M059J (cell line): ENCODE measurements at regions not wholly inside any gene's neighbourhood (a gene's known extent, or its start where the extent isn't known, plus 50 kb on each side); places are given as distances from the start of the nearest gene placed in this dataset.
"Not testable (repeated sequence)": the region's sequence is repeated elsewhere in the genome, so short reads cannot be mapped to it uniquely, and the experiment has no call there.

Source experiments
- DNase-seq: peaks from one replicate; pipeline ENCODE4 v3.0.0-alpha.2; 2012; ENCODE audit warnings: low read depth

DNA sequence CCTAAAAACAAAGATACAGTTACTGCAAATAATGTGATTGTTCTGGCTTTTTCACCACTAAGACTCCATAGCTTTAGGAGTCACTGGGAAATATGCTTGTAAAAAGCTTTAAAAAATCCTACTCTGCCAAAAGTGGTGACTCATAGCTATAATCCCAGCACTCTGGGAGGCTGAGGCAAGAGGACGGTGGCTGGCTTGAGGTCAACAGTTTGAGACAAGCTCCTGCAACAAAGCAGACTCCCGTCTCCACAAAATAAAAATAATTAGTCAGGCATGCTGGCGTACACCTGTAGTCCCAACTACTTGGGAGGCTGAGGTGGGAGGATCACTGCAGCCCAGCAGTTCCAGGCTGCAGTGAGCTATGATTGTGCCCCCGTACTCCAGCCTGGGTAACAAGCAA, 406.4 kb downstream of the HTR1A start:
- DNase-seq = peak; percentile 47

DNA sequence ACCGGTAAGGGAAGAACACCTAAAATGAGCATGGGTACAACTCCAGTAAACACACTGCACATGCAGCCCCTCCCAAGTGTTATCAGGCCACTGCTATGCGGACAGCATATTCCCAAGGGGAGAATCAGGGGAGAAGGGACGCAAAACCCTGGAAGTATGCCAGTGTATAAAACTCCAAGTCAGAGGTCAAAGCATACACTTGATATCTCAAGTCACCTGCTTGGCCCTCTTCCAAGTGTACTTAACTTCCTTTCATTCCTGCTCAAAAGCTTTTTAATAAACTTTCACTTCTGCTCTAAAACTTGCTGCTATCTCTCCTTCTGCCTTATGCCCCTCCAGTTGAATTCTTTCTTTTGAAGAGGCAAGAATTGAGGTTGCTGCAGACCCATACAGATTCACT, 408.1 kb downstream of the HTR1A start:
- DNase-seq = no peak

DNA sequence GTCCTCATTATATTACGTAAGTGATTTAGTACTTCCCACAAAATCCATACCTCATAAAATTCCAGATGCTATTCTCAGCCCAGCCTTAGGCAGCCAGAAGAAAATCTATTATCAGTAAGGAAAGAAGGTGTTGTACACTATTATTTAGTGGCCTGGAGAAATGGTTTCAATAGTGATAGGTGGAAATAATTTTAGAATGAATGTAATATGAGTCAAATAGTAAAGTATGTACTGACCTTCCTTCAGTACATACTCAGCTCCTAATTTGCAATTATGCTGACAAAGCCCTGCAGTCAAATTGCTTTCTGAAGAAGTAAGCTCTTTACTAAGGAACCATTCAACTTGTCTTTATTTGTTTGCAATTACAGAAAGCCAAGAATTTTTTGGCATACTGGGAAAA, 409.2 kb downstream of the HTR1A start:
- DNase-seq = no peak

DNA sequence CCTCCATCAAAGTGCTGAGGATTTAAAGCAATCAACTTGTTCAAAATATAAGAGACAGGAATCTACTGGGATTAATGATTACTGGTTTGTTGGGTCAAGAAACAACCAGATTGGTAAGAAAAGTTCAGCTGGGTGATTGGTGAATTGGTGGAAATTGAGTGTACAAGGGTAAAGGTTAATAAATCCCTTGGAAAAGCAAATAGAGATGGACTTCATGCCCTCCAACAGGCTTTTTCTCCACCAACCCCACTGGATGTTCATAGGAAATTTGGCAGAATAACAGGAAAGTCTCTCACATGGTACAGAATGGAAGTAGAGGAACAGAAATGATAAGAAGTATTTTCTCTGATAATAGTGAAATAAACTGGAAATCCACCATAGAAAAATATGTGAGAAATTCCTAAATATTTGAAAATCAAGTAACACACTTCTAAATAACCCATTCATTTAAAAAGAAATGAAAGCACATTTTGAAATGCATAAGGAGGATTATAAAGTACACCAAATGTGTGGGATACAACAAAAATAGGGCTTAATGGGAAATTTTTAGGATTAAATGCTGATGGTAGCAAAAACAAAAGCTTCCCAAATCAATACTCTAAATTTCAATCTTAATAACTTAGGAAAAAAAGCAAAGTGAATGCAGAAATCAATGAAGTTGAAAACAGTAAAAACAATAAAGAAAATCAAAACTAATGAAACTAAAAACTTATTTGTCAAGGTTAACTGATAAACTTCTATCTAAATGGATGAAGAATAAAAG, 426.2 kb downstream of the HTR1A start:
- DNase-seq = no peak

DNA sequence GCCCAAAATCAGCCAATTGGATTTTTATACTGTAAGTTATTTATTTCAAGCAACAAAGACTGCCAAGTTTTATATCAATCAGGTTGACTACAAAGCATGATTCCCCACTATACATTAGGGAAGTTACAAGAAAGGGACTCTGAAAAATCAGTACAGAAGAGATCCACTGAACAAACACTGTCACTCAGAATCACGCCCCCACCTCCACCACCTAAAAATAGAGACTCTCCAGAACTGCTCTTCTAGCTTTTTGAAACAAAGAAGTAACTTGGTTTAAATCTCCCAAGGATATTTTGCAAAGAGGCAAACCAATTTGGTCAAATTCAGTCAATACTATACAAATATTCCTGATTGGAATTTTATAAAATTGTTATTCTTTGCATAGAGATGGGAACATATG, 438.0 kb downstream of the HTR1A start:
- no peak for DNase-seq

DNA sequence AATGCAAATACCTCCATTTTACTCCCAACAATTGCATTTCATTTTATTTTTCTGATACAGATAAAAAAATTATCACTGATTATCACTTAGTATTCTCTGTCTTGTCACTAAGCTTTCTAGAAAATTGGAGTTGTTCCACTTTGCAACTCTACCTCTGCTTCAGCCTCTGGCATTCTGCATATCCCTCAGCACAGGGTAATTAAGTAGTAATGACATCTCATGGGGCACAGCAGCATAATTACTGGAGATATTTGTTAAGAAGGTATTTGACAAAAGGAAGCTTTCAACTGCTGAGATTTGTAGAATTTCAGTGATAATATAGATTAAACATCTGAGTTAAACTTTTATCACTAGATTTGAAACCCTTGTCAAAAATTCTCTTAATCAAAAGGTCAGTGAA, 446.2 kb downstream of the HTR1A start:
- DNase-seq = no peak

DNA sequence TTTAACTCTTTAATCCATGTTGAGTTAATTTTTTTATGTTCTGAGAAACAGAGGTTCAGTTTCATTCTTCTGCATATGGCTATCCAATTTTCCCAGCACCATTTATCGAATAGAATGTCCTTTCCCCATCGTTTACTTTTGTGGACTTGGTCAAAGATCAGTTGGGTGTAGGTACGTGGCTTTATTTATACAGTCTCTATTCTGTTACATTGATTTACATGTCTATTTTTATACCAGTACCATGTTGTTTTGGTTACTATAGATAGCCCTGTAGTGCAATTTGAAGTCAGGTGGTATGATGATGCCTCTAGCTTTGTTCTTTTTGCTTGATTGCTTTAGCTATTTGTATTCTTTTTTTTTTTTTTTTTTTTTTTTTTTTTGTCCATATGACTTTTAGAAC, 462.0 kb downstream of the HTR1A start:
- DNase-seq = no peak

DNA sequence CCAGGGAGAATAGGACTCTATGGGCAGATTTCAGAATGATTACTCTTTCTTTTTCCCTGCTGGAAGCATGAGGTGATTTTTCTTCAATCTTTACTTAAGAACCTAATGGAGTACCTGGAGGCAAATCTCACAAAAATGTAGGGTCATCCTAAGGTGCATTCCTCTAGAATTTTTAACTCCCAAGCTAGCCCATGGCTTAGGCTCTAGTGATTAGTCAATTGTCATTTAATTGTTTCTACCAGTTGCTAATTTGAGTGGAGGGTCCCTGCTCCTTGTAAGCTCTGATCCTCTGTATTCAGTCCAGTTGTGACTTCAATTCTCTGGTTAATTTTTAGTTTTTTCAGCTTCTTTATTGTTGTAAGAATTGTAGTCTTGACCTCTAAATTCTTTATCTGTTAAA, 467.0 kb downstream of the HTR1A start:
- DNase-seq = no peak

DNA sequence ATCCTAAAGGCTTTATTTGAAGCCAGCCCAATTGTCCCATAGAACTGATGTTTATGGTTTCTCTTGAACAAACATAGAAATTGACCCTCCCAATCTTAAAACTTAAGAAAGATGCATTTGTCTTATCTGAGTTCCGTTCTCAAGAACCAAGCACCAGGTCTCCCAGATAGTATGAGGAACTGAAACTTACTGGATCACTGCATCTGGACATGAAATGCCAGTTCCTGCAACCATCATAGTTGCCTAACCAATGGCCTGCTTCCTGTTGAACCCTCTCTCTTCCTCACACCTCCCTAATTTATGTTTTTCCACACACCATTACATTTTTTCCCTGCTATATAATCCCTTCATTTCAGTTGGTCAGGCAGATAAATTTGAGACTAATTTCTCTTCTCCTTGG, 478.9 kb downstream of the HTR1A start:
- no peak for DNase-seq

DNA sequence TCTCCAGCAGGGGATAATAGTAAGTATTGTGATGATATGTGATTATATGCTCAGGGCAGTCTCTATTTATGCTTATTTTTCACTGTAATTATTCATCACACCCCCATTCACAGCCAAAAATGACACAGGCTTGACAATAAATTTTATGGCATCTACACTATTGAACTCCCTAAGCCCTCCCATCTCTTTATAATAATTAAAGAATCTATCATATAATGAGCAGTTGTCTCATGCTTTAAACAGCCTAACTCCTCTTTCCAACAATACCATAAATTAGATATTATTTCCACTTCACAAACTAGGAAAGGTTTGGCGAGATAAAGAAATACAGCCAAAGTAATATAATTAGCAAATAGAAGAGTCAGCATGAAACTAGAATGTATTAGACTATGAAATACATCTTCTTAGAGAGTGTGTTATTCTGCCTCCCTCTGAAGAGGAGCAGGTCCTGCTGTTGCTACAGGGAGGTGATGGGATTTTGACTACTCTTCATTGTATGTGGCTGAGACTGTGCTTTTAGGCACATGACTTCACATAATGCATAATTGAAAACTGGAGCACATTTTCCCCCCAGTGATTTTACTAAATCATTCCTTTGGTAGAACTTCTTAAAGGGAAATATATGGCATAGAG, 488.8 kb downstream of the HTR1A start:
- DNase-seq = no peak

DNA sequence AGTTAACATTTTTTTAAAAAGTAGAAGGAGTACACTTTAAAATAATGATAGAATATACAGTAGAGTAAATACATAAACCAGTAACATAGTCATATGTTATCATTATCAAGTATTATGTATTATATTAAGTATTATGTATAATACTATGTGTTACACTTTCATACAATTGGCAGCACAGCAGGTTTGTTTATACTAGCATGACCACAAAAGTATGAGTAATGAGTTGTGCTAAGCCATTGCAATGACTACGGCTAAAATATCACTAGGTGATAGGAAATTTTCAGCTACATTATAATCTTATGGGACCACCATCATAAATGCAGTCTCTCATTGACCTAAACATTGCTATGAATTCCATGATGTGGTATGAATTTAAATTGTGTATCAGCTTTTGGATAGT, 506.0 kb downstream of the HTR1A start:
- DNase-seq = peak; percentile 9

DNA sequence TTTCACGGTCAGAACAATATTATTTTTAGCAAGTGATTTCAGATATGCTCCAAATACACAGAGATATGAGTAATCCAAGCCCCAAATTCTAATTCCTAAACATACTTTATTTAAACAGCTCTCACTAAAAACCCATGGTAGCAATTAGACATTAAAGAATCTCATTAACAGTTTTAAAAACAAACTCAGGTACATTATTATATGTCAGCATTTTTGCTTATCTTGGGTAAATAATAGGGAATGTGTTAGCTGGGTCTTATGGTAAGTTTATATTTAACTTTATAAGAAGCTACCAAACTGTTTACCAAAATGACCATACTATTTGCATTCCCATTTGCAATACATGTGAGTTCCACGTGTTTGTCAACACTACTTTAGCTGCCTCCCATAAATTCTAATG, 511.1 kb downstream of the HTR1A start:
- no peak for DNase-seq

DNA sequence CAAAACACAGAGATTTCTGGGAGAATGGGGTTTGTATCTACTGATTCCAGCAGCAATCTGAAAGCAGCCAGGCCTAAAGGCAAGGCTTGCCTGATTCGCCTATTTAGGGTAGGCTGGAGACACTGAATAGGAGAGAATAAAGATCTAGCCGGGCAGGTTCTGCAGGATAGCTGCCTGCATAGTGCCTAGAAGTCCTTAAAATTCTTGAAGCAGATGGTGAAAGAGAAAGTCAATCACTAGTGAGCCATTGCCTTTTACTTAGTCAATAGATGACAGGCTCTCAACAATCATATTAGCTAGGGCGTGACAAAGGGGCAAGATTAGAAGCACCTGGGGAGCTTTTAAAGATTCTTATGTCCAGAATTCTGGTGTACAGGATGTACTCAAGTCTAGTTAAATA, 522.7 kb downstream of the HTR1A start:
- no peak for DNase-seq

DNA sequence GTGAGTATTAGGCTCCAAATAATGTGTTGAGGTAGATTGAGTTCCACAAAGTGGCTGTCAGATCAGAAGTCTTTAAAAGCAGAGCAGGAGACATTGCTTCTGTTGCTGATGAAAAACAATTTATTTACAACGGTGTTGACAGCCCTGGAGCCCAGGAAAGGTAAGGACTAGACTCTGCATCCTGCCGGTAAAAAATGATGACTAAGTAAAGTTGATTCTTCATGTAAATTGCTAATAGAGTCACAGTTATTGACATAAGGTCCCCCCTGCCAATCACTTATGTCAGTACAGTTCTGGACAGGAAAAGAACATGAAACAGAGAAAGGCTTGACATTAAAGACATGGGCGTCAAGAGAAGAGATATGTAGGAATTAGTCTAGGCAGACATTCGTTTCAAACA, 552.5 kb downstream of the HTR1A start:
- DNase-seq = no peak

DNA sequence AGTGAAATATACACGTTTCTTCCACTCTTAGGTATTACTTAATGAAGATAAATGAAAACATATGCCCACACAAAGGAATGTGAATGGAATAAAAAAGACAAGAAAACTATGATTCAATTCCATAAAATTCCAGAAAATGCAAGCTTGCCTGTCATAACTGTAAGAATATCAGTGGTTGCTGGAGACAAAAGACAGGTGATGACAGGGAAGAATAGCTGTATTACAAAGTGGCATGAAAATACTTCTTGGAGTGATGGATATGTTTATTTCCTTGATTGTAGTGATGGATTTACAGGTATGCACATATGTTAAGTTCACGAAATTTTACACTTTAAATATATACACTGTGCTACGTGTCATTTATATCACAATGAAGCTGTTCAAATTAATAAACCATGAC, 553.3 kb downstream of the HTR1A start:
- no peak for DNase-seq

DNA sequence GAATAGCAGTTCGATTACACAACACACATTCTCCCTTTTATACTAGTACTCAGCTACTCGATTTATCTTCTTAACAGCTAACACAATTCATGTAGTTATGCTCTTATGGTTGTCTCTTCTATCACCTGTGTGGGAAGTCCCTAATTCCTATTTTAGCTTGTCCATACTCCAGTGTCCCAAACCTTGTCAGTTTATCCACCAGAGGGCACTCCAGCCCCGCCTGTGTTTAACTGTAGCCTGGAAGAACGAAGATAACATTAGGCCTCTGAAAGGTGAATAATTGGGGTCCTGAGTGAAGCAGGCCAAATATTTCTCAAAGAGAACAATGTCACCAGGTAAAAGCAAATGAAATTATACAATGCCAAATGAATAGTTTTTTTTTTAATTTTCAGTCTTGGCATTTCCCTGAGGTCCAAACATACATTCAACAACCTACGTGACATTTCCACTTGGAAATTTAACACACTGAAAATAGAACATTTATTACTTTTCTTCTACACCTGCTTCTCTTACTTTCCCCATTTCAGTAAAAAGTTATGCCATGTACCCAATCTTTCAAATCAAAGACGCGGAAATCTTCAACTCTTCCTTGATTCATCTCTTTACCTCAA, 560.7 kb downstream of the HTR1A start:
- DNase-seq = peak; percentile 23

DNA sequence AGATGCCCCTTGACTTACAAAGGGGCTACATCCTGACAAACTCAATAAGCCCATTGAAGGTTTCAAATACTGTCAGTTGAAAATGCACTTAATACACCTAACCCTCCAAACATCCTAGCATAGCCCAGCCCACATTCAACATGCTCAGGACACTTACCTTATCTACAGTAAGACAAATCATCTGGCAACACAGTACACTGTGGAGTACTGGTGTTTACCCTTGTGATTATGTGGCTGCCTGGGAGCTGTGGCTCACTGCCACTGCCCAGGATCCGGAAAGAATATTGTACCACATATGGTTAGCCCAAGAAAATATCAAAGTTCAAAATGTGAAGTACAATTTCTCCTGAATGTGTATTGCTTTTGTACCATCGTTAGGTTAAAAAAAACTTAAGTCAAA, 562.2 kb downstream of the HTR1A start:
- no peak for DNase-seq

DNA sequence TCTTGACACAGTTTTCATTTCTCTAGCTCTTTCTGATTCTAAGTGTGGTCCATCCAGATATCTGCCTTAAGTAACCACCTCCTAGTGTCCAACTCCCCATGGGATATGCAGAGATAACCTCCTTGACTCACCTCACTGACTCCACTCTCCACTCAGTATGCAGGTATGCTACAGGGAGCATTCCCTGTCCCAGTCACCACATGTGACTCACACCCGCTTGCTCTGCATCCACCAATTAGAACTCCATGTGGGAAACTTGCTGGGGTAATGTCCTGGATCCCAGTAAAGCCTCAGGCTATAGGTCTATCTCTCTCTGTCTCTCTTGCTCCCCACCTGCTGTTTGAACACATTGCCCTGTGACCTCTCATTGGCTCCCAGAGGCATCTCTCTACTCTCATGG, 563.9 kb downstream of the HTR1A start:
- DNase-seq = peak; percentile 7

DNA sequence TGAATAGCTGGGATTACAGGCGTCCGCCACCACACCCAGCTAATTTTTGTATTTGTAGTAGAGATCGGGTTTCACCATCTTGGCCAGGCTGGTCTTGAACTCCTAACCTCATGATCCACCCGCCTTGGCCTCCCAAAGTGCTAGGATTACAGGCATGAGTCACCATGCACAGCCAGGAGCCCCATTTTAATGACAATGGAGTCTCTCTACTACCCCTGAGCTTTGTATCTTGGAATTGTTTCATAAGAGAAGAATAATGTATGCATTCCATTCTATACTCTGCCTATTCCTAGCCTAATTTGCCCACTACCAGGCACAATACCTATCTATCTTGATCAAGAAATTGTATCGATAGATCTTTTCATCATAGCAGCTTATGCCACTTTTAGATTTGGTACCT, 574.1 kb downstream of the HTR1A start:
- not testable (repeated sequence) for DNase-seq

DNA sequence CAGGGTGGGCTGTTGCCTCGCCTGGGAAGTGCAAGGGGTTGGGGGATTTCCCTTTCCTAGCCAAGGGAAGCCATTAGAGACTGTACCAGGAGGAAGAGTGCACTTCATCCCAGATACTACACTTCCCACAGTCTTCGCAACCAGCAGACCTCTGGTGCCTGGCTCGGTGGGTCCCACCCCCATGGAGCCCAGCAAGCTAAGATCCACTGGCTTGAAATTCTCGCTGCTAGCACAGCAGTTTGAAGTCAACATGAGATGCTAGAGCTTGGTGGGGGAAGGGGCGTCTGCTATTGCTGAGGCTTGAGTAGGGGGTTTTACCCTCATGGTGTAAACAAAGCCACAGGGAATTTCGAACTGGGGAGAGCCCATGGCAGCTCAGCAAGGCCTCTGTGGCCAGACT, 586.4 kb downstream of the HTR1A start:
- no peak for DNase-seq

DNA sequence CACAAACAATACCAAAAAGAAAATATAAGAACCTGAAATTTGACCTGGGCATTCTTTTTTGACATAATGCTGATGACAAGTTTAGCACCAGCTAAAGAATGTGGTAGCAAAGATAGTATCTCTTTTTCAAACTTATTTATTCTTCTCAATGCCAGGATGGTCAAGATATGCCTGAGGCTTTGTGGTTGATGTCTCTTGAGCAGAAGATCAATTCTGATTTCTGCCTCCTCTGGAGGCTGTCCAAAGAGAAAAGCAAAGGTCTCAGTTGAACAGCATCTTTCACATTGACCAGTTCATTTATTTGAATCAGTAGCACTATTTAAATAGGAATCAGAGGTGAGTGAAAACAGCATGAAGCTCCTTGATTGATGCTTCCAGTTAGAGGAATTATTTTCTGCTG, 588.2 kb downstream of the HTR1A start:
- no peak for DNase-seq

DNA sequence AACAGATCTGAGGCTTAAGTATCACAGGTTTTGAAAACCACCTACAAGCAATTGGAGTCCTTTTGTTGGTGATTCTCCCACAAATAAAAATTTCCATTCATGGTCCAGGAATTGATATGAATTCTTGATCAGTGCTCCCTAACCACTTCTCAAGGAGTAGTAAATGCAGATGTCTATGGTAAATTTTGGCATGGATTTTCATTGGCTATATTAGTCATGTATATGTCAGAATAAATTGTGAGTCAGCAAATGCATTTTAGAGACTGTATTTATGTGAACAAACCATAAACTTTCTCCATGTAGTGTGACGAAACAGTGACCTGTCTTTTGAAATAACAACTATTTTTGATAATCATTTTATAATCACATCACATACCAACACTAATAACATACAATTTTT, 611.1 kb downstream of the HTR1A start:
- DNase-seq = no peak

DNA sequence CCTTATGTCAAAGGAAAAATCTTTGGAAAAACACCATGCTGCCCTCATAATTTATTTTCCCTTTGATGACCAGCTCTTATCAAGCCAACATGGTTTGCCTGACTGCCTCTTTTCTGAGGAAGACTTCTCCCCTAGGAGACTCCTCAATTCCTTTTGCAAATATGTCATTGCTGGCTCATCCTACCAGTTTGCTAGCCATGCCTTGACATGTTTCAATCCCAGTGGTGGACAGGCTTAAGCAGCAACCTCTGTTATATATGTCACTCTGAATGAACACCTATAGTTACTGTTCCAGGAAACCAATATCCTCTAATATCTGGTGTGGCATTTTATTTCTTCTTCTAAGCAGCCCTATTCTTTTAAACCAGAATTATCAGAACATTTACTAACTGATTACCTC, 615.8 kb downstream of the HTR1A start:
- DNase-seq = no peak

DNA sequence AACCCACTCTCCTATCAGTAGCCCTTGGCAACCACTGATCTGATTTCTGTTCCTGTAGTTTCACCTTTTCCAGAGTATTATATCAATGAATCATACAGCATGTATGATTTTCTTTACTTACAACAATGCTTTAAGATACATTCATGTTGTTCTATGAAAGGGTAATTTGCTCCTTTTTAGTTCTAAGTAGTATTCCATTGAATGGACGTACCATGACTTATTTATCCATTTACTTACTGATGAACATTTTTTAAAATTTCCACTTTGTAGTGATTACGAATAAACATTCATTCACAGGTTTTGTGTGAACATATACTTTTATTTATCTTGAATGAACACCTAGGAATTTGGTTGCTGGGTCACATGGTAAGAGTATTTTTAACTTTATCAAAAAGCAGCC, 620.8 kb downstream of the HTR1A start:
- DNase-seq = no peak
